MM.1S (cell line): ENCODE measurements at regions not wholly inside any gene's neighbourhood (a gene's known extent, or its start where the extent isn't known, plus 50 kb on each side); places are given as distances from the start of the nearest gene placed in this dataset.

Experiments
- DNase-seq: peaks from one replicate; pipeline ENCODE4 v3.0.0-alpha.2; 2015
- H2AFZ ChIP-seq: fragments of 300-600 bp; sonication (generic); 2 replicates; pipeline ENCODE4 v1.6.0; 2016; ENCODE audit warnings: antibody characterized with exemption, low read length
- H3F3A ChIP-seq: fragments of 300-600 bp; sonication (generic); 2 replicates; pipeline ENCODE4 v1.6.1; 2016; ENCODE audit warnings: mild to moderate bottlenecking, antibody characterized with exemption, low read length, moderate library complexity, mixed read lengths; ENCODE audit not compliant: insufficient read depth
- H3K27ac ChIP-seq: fragments of 300-600 bp; sonication (generic); 2 replicates; pipeline ENCODE4 v1.5.1; 2016; ENCODE audit warnings: mild to moderate bottlenecking, low read length
- H3K27me3 ChIP-seq: fragments of 300-600 bp; sonication (generic); replicated peaks from 2 replicates; pipeline ENCODE4 v1.6.0; 2016; ENCODE audit warnings: low read length; ENCODE audit not compliant: insufficient read depth
- H3K36me3 ChIP-seq: fragments of 300-600 bp; sonication (generic); replicated peaks from 2 replicates; pipeline ENCODE4 v1.6.1; 2016; ENCODE audit warnings: mild to moderate bottlenecking, low read length, mixed read lengths; ENCODE audit not compliant: insufficient read depth
- H3K4me1 ChIP-seq: fragments of 300-600 bp; sonication (generic); 2 replicates; pipeline ENCODE4 v1.6.1; 2016; ENCODE audit warnings: low read length, mixed read lengths
- H3K4me2 ChIP-seq: fragments of 300-600 bp; sonication (generic); 2 replicates; pipeline ENCODE4 v1.6.0; 2016; ENCODE audit warnings: low read depth, low read length
- H3K4me3 ChIP-seq: fragments of 300-600 bp; sonication (generic); 2 replicates; pipeline ENCODE4 v1.5.1; 2016; ENCODE audit warnings: low read length, mixed read lengths
- H3K79me2 ChIP-seq: fragments of 300-600 bp; sonication (generic); 2 replicates; pipeline ENCODE4 v1.6.1; 2016; ENCODE audit warnings: mixed run types, low read length, mixed read lengths
- H3K9ac ChIP-seq: fragments of 300-600 bp; sonication (generic); 2 replicates; pipeline ENCODE4 v1.6.1; 2016; ENCODE audit warnings: low read length, mixed read lengths
- H3K9me2 ChIP-seq: fragments of 300-600 bp; sonication (generic); replicated peaks from 2 replicates; pipeline ENCODE4 v1.6.1; 2016; ENCODE audit warnings: mild to moderate bottlenecking, low read length, mixed read lengths; ENCODE audit not compliant: insufficient read depth
- H3K9me3 ChIP-seq: fragments of 300-600 bp; sonication (generic); replicated peaks from 2 replicates; pipeline ENCODE4 v1.6.1; 2016; ENCODE audit warnings: mild to moderate bottlenecking, low read length, mixed read lengths; ENCODE audit not compliant: insufficient read depth
- H4K20me1 ChIP-seq: fragments of 300-600 bp; sonication (generic); 2 replicates; pipeline ENCODE4 v1.6.1; 2016; ENCODE audit warnings: mild to moderate bottlenecking, low read length, moderate library complexity, mixed read lengths; ENCODE audit not compliant: insufficient read depth
- EZH2 ChIP-seq: fragments of 300-600 bp; sonication (generic); optimal IDR thresholded peaks from 2 replicates; pipeline ENCODE3; 2017; ENCODE audit warnings: low read depth, mild to moderate bottlenecking, antibody characterized with exemption, low read length, mixed read lengths
- EZH2phosphoT487 ChIP-seq: fragments of 300-600 bp; sonication (generic); IDR thresholded peaks from 2 replicates; pipeline ENCODE4 v1.6.1; 2018; ENCODE audit warnings: antibody characterized with exemption, low read length
- TF ChIP-seq, protein P1 (sequence below): fragments of 300-600 bp; sonication (generic); IDR thresholded peaks from 2 replicates; pipeline ENCODE4 v1.5.1; 2016; ENCODE audit warnings: antibody characterized with exemption, low read length, mixed read lengths

DNA sequence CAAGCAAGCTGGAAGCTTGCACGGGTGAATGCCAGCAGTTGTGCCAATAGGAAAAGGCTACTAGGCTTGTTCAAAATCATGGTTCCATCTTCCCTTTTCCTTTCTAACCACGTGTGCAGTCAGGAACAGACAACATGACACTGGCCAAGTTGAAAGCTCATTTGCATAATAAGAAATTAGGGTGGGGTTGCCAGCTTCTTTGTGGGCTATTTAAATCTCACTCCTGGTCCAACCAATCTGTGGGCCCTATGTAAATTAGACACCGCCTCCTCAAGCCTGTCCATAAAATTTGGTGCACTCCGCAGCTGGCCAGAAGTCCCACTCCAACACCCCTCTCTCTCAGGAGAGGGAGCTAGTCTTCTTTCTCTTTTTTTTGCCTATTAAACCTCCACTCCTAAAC, 1948.4 kb upstream of the PIK3C3 start:
- DNase-seq = no peak
- H3K4me3 ChIP-seq = no peak overlapping the region
- H3K4me1 ChIP-seq = no peaks in the 10 kb centered on the region
- no peaks in the 10 kb centered on the region for H3K9me3 ChIP-seq
- no peaks in the 10 kb centered on the region for H3F3A ChIP-seq
- no peaks in the 10 kb centered on the region for H4K20me1 ChIP-seq
- no peak overlapping the region for H3K9ac ChIP-seq
- no peak overlapping the region for H3K27ac ChIP-seq
- TF ChIP-seq EZH2 (no peak), EZH2phosphoT487 (no peak)
- TF ChIP-seq, protein P1, sequence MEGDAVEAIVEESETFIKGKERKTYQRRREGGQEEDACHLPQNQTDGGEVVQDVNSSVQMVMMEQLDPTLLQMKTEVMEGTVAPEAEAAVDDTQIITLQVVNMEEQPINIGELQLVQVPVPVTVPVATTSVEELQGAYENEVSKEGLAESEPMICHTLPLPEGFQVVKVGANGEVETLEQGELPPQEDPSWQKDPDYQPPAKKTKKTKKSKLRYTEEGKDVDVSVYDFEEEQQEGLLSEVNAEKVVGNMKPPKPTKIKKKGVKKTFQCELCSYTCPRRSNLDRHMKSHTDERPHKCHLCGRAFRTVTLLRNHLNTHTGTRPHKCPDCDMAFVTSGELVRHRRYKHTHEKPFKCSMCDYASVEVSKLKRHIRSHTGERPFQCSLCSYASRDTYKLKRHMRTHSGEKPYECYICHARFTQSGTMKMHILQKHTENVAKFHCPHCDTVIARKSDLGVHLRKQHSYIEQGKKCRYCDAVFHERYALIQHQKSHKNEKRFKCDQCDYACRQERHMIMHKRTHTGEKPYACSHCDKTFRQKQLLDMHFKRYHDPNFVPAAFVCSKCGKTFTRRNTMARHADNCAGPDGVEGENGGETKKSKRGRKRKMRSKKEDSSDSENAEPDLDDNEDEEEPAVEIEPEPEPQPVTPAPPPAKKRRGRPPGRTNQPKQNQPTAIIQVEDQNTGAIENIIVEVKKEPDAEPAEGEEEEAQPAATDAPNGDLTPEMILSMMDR = no peak
- no peaks in the 10 kb centered on the region for H3K9me2 ChIP-seq
- H3K27me3 ChIP-seq = no peaks in the 10 kb centered on the region
- no peak overlapping the region for H3K4me2 ChIP-seq
- no peaks in the 10 kb centered on the region for H3K79me2 ChIP-seq
- H2AFZ ChIP-seq = no peak overlapping the region
- H3K36me3 ChIP-seq = no peaks in the 10 kb centered on the region

DNA sequence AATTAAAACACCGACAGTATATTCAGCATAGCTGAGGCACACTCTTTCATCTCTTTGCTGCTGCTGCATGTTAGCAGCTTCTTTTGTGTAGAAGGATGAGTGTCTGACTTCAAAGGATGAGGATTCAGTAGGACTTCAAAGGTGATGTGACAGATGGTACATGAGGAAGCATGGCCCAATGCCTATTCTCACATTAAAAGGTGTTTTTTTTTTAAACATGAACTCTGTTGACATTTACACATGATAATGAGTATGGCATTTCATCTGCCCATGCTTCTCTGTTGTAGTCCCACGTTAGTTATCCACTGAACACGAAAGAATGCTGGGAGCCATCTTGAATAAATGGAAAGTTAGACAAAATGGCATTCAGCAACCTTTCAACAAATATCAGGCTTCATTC, 1950.8 kb upstream of the PIK3C3 start:
- H2AFZ ChIP-seq = no peak overlapping the region
- no peak overlapping the region for H3K4me2 ChIP-seq
- no peak overlapping the region for H3K27ac ChIP-seq
- H3F3A ChIP-seq = no peaks in the 10 kb centered on the region
- DNase-seq = no peak
- no peak overlapping the region for H3K4me3 ChIP-seq
- no peaks in the 10 kb centered on the region for H3K79me2 ChIP-seq
- H3K4me1 ChIP-seq = no peaks in the 10 kb centered on the region
- TF ChIP-seq EZH2phosphoT487 (no peak), EZH2 (no peak)
- TF ChIP-seq, protein P1 = no peak
- H3K9ac ChIP-seq = no peak overlapping the region
- H3K36me3 ChIP-seq = no peaks in the 10 kb centered on the region
- no peaks in the 10 kb centered on the region for H3K27me3 ChIP-seq
- no peaks in the 10 kb centered on the region for H4K20me1 ChIP-seq
- H3K9me3 ChIP-seq = no peaks in the 10 kb centered on the region
- H3K9me2 ChIP-seq = no peaks in the 10 kb centered on the region

DNA sequence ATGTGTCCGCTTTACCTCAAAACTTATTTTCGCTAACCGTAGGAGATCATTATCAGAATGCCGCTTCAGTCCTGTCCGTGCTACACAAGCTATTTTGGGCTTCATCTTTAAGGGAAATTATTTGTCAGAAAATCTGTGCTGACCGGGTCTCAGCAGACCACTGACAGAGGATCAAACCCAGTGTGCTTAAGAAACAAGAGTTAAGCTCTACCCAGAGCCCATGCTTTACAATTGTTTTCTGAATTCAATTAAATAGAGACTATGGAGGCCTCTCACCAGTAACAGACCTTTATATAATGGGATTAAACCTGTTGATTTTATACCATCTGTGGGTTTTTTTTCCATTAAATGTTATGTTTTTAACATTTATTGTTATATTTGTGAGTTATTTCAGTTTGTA, 1956.7 kb upstream of the PIK3C3 start:
- H3K9ac ChIP-seq = no peak overlapping the region
- DNase-seq = no peak
- H3K4me3 ChIP-seq = no peak overlapping the region
- no peaks in the 10 kb centered on the region for H3K9me2 ChIP-seq
- H3K9me3 ChIP-seq = no peaks in the 10 kb centered on the region
- H2AFZ ChIP-seq = no peak overlapping the region
- no peaks in the 10 kb centered on the region for H3K79me2 ChIP-seq
- no peaks in the 10 kb centered on the region for H3K36me3 ChIP-seq
- H3F3A ChIP-seq = no peaks in the 10 kb centered on the region
- H4K20me1 ChIP-seq = no peaks in the 10 kb centered on the region
- no peaks in the 10 kb centered on the region for H3K27me3 ChIP-seq
- no peak overlapping the region for H3K4me2 ChIP-seq
- no peaks in the 10 kb centered on the region for H3K4me1 ChIP-seq
- H3K27ac ChIP-seq = no peak overlapping the region
- TF ChIP-seq EZH2phosphoT487 (no peak), EZH2 (no peak)
- TF ChIP-seq, protein P1 = no peak
